NCI-H2227 treated with DMSO at 0.1 percent for 48 hours (cell line): ENCODE measurements at regions not wholly inside any gene's neighbourhood (a gene's known extent, or its start where the extent isn't known, plus 50 kb on each side); places are given as distances from the start of the nearest gene placed in this dataset.

Source experiments
- DNase-seq: peaks from one replicate; lab custom pipeline; 2025; lab: John Stamatoyannopoulos, UW

DNA sequence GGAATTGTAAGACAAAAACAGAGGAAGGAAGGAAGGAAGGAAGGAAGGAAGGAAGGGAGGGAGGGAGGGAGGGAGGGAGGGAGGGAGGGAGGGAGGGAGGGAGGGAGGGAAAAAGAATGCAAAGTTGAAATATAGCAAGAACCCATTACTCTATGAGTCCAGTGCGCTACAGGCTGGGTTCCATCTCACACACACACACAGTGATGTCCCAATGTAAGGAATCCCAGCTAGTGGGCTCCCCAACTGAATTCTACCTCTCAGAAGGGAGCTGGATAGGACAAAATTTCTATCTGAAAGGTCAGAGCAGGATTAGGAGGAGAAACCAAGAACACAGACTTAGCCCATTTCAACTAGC, 173.4 kb downstream of the DAD1 start:
- DNase-seq: no peak

DNA sequence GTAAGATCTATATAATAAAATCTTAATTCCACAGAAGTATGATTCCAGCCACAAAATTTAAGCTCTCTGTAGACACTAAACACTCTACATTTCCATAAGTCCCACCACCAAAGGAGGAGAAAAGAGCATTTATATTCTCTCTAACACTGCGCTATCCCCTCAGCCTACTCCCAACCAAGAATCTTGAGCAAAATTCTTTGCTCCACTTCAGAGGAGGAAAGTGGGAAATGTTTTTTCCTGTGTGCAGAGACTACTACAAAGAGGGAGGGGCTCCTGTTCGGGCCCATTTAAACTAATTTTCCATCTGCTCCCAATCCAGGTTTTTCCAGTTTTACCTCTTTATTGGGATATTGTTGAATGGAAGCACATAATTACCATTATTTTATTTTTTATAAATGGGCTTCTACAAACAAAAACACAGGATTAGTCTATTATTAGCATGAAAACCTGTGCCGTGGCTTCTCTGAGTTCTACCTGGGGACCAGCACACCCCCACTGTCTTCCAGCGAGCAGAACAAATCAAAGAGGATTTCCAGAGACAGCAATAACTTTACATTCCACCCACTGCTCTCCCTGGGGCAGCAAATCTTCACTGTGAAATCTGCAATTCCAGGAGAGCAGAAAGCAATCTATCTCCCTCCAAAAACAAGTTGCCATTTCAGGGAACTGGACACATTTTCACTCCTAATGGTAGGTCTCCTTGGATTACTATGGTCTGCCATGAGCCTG, 174.0 kb downstream of the DAD1 start:
- no peak for DNase-seq

DNA sequence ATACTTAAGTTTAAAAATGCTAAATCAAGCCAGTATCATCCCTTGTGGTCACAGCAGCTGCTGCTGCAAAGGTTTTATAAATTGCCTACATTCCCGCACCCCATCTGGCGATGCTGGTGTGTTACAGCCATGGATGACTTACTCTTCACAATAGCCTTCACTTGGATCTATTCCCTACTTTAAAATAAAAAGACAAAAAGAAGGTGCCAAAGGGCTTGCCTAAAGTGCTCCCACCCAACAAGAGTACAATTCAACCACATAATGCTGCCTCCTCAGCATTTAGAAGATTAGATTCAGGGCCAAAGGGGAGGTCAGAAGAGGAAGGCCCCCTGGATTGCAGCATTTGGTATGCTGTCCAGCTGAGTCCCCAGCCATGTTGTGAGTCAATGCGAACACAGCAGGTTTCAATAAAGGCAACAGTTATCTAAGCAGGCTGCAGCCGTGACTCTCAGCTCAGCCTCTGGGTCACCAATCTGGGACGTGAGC, 176.1 kb downstream of the DAD1 start:
- DNase-seq: peak; percentile 49

DNA sequence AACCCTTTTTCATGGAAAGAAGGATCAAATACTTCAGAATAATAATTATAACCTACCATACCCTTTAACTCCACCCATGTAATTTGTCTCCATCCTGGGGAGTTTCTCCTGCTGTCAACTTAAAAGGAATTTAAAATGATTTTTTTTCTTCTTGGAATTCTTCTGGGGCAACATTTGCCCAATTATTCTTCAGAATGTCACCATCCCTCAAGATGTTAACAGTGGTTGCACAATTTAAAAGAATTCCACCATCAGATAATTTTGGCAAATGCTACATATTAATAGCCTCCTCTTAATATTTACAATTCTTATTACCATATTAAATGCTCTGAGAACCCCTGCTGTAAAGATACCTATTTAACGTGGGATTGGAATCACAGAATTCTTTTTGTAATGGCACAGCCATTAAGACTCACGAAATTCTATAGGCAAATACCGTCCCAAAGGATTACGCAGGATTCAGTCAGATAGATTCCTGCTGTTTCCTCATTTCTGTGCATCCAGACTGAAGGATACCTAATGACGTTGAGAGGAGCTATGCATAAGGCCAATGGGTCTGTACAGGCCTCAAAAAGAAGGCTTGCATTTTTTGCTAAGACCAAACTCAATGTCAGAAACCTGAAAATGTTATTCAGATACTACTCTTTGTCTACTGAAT, 177.5 kb downstream of the DAD1 start:
- peak; percentile 19 for DNase-seq

DNA sequence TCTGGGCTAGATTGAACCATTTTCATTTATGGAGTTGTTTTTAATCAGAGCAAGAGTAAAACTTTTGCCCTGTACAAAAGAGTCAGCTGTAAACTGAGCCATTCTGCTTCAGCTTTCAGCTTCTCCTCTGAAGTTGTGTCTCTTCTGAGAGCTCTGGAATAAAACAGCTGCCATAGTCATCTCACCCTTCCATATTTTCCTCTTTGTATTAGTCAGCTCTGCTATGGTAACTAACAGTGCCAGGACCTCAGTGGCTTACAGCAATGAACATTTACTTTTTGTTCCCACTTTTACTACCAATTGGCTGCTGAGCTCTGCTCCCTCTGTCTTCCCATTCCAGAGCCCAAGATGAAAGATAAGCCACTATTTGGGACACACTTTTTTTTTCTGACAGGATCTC, 178.5 kb downstream of the DAD1 start:
- no peak for DNase-seq

DNA sequence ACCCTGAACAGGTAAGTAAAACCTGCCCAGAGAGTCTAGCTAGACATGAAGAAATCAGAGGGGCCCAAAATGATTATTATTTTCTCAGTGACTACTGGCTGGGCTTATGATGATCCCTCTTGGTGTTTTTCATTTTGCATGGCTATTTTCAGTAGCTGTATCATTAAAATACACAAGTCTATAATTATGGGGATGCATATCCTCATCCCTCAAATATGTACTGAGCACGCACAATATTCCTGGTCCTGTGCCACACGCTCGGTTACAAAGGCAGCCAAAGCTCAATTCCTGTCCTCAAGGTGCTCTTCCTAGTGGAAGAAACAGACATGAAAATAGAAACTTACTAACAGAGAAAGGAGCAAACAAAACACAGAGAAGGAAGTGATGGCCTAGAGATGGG, 180.0 kb downstream of the DAD1 start:
- no peak for DNase-seq

DNA sequence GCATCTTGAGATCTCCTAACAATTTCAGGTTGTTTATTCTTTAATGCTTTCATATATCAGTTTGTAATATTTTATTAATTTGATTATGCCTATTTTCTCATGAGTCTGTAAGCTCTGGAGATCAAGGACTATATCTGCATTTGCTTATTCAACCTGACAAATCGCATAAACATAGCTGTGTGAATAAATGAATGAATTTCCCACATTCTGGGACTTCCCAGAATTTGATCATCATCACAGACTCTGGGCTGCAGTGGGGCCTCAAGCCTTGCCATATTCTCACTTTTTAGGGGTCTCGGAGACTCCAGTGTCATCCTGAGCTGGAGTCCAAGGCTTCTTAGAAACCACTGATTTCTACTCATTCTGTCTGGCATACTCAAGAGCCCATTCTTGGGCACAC, 180.5 kb downstream of the DAD1 start:
- no peak for DNase-seq

DNA sequence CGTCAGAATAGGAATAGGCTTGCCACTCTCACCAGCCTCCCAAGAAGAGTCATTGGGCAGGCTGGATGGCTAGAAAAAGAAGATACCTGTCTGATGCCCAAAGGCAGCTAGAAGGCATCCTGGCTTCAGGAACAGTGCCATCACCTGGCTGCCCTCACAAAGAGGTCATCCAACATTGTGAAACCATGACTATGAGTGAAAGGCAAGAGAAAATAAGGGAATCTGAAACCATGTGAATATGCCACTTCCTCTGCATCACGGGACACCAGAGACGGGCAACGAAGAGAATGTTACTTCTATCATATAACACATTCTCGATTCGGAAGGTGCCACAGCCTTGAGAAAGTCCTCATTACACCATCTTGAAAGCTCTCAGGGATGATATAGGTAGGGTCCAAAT, 182.0 kb downstream of the DAD1 start:
- no peak for DNase-seq

DNA sequence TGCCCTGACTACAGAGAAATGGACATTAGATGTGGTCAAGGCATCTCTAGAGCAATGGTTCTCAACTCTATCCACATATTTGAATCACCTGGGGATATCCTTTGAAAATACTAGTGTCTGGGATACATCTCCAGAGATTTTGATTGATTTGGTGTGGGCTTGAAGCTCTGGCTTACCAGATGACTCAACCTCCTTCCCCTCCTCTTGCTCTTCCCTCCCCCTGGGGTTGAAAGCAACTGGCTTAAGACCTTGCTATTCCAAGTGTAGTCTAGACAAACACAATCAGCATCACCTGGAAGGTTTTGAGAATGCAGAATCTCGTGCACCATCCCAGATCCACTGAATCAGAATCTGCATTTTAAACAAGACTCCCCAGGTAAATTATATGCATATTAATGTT, 183.8 kb downstream of the DAD1 start:
- DNase-seq: no peak

DNA sequence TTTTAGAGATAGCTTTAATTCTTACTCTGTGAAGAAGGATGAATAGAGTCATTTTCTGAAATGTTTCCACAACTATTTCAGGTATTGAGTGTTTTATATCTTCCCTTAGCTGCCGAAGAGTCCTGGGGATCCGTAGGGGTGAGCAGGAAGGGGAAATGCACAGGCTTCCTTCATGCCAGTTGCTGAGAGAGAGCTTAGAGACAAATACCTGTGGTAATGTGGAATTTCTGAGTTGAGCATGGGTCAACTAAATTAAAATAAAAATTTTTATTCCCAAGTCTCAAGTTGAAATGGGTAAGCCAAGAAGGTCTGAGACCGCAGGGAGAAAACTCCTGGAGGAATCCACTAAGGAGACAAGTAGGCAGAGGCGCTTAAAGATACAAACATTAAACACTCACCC, 185.7 kb downstream of the DAD1 start:
- DNase-seq: no peak

DNA sequence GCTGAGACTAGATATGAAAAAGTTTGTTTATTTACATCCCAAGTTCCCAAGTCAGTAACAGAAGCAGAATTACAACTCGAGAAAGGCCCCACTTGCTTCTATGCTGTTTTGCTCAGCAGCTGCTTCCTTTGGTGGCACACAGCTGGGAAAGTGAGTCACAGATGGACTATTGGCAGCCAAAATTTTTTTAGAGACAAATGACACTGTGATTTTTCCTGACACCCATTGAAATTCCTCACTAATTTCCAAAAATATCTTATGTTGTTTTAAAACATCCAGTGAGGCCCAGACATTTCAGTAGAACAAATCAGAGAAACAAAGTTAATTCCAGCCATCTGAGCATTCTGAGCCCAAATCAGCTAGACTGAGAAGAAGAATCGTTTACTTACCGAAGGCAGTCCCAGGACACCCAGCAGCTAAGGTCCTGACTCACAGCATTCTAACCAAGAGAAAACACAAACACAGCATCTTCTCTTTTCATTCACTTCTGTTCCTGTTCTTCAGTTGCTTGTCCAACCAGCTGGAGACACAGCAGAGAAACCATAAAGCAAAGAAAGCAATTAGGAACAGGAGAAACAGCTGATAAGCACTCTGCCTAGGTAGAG, 188.3 kb downstream of the DAD1 start:
- no peak for DNase-seq

DNA sequence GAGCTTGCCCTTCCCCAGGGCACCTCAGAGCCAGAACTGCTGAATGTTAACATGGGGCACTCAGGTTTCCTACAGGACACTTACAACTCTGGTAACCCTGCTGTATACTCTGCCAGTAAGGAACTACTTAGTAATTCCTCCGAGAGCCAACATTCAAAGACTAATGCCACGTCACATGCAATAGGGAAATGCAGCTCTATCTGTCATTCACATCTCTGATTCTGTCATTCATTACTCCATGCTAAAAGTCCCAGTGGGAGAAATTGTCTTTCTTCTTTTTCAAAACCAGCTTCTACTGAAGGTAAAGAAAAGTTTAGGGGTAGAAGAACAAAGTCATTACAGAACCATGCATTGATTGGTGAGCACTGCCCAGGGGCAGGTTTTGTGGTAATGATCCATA, 189.2 kb downstream of the DAD1 start:
- DNase-seq: no peak

DNA sequence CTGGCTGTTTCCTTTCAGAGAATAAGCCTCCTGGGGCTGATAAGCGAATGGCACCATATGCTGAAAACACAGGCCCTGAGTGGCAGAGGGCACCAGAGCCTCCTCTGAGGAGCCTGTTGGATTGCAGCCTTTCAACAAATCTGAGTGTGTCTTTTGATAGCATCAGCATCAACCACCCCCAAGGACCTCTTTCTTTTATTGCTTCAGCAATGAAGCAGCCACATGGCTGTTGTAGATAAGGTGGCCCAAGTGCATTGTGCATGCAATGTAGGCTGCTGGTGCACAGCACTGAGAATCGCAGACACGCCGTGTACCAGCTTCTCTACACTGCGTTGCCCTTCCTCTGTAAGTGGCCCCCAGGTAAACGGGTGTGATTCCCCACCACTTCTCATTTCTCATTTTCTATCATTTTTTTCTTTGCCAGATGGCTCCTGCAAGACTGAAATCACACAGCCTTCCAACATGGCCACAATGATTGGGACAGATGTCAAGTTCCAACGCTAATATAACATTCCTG, 191.7 kb downstream of the DAD1 start:
- no peak for DNase-seq

DNA sequence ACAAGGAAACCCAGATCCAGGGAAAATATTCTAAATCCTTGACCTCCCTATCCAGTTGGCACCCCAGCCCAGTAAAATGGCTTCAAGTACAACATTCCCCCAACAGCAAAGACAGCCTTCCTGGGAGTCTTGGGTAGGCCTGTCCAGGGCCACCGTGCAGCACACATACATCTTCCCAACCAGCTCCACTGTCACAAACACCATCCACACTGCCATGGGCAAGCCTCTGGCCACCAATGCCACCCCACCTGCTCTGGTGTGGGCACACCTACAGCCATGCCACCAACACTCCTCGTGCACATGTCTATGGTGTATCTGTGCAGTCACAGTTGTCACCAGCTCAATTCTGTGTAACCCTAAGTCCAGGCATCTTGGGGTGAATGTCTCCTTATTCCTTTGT, 193.2 kb downstream of the DAD1 start:
- DNase-seq: no peak

DNA sequence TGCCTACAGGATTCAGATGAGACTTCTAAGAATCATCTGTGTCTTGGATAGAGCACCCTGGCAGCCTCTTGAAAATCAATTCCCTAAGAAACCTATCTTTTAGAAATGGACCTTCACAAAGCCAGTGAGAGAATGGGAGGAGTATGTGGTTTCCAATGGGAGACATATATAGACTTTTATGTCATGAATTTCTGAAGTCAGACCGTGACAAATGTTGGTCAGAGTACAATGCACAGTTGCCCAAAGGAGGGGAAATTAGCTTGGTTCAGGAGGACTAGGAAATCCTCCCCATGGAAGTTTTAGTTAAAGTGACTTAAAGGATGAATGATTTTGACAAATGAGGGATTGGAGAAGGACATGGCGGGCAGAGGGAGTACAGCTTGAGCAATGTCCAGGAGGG, 194.4 kb downstream of the DAD1 start:
- DNase-seq: no peak

DNA sequence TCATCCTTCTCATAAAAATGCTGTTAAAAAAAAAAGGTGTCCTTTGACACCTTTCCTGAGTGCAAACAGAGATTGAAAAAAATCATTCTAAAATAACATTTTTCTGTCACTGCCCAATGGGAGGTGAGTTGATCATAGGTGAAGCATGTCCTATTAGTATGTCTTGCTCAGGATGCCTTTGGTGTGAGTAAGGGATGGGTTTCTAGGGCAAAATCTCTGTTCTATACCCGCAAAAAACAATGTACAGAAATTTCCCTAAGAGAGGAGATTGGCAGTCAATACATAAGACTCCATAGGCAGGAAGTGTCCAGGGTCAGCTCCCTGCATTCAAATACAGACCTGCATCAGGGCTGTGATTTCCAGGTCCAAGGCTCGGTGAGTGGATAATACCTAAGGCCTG, 195.2 kb downstream of the DAD1 start:
- no peak for DNase-seq

DNA sequence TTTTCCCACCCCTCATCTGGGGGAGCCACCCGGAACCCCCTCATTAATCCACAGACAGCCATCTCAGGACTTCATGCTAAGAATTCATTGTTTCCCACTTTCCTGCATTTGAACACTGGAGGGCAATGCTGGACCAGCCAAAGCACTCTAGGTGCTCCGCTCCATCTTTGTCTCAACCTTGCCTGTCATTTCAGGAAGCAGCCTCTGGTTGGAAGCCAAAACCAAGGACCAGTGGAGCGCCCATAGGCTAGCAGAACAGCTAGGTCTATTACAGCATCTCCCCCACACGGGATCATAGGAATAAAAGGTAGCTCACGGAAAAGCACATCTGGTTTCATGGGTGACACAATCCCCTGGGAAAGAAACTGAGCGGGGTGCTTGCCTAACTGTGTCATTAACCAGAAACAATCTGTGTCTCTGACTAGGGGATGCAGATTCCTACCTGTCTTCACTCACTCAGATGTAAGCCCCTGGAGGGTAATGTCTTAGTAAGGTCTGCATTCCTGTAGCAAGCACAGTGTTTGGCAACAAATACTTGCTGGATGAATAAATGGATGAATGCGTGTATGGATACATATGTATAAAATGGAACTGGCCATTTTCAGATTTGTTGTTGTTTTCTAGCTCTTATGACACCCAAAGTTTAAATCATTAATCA, 197.0 kb downstream of the DAD1 start:
- DNase-seq: peak; percentile 39

DNA sequence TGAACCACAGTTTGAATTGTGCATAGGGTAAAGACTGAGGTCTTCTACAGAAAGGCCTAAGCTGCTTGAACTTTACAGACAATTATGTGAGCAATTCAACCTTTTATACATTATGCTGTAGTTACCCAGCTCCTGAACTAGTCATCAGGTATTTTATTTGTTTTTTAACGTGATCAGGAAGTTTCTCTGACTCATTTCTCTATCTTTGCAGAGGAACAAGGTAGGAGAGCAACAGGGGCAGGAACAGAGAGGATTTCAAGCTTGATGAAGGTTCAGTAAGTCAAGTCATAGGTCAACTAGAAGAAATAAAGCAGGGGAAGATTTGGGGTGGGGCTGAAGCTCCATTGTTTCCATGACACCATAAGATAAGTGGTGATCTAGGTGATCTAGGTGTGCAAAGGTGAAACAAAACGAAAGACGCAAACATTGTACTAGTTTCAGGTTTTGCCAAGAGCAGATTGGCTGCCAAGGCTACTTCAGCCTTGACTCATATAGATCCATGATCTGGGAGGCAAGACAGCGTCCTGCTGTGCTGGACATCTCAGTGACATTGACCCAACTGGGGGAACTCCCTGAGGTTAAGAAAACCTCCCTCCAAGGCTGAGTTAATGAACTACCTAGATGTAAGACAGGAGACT, 198.1 kb downstream of the DAD1 start:
- DNase-seq: no peak

DNA sequence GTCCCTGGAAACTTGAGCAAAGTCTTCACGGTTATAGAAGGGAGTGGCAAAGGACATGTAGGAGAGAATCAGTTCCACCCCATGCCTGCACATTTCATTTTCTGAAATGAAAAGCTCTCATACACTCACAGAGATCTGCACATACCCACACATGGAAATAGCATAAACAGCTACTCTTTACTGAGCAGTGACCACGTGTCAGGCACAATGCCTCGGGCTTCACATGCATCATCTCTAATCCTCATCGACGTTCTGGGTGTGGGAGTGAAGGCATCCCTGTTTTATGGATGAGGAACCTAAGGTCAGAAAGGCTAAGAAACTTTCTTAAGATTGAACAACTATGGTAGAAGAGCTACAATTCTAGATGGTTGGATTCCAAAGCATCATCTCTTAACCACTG, 198.8 kb downstream of the DAD1 start:
- no peak for DNase-seq

DNA sequence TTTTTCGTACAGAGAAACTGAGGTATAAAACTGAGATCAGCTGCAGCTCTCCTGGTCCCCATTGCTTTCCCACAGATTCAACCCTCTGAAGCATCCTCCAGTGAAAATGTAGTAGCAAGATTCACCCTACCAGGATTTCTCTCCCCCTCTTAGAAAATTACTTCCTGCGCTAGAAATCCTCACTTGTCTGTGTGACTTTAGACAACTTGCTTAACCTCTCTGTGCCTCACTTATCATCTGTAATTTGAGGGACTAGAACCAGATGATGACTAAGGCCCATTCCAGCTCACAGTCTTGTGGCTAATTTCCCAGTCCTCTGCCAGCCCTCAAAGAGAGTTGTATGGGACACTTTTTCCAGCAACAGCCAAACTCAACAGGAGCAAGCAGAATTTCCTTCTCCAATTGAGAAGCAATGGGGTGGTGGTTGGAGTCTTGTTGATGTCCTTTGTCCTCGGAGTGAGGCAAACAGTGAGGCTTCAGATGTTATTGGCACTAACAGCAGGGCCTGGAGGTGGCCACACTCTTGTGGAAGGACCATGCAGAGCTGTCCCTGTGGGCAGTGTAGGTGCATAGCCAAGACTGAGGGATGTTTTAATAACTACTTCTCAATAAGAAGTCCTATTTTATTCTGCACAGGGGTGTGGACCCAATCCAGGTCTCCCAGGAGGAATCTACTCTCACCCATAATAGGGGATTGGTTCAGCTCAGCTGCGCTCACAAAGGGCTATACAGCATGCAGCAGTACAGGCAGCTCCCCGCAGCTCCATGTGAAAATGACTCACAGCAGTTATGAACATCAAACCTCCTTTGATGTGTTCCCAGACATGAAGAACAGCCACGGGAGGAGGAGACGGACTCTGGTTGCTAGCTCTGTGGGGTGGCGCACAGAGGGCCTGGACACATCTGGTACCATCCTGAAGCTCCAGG, 200.1 kb downstream of the DAD1 start:
- peak; percentile 70 for DNase-seq

DNA sequence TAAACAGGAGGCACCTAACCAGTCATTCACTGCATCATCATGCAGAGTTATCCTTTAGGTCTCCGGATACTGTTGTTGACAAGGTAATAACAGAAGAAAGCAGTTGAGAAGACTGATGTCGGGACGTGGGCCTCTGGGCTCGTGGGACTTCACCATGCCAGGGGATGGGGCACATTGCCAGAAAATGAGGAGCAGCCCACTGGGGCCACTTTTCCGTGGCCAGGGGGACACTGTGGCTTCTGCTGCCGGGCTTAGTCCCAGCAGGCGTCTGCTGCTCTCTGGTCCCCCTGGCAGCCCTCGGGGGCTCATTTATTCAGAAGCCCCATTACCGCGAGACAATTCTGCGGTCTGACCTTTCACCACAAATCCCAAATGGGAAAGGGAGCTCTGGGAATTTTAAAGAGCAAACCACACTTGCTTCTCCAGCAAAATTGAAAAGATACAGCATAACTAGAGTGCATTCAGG, 201.2 kb downstream of the DAD1 start:
- no peak for DNase-seq
